Left colon (tissue), 2 donors: ENCODE measurements at regions not wholly inside any gene's neighbourhood (a gene's known extent, or its start where the extent isn't known, plus 50 kb on each side); places are given as distances from the start of the nearest gene placed in this dataset.
"Not testable (repeated sequence)": the region's sequence is repeated elsewhere in the genome, so short reads cannot be mapped to it uniquely, and the experiment has no call there.

Source experiments
- ATAC-seq: fragments of 200-7000 bp; cut with Tn5 transposase; one replicate; pipeline ENCODE4 v1.9.1; 2020; ENCODE audit warnings: mild to moderate bottlenecking, moderate library complexity
- DNase-seq, 2 donors: peaks; one replicate each; pipeline ENCODE4 v3.0.0-alpha.2; 2020
- intact Hi-C, 2 donors: fragments of 100-400 bp; cut with DNase I in 1 of 2; cut with micrococcal nuclease in 1 of 2; formaldehyde crosslinking; loops; one replicate each; pipeline versions ENCODE4 v1.11.2 to v1.14.0; 2022; cut with DNase I, micrococcal nuclease
- donor health status: DM: no; HTN: no; CAD: no.
- donor health status: DM: yes; HTN: yes; CAD: no.

DNA sequence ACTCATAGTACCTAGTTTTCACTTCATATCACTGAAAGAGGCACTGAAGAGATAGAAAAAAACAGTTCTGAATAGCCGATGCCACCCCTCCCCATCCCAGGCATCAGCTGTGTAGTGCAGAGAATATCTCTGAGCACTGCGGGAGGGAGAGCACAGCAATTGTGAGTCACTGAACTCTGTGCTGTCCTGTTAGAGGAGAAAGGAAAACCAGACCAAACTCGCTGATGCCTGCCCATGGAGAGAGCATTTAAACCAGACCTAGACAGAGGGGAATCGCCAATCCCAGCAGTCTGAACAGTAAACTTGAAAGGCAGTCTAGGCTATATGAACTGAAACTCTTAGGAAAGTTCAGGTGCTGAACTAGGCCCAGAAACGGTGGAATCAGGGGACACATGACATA is 120.1 kb upstream of the SLC30A5 start:
- intact Hi-C loops, result no loop called here
- no peak for ATAC-seq
- no peak for DNase-seq

- intact Hi-C loops, result no loop called here
- DNase-seq (no peak), ATAC-seq (no peak)
Measured at GRCh38 chr5:68983043-68983442, 110.8 kb upstream of the SLC30A5 start.

- ATAC-seq, result no peak
- intact Hi-C loops, result no loop called here
- no peak for DNase-seq
Measured at GRCh38 chr5:68983959-68984358, 109.9 kb upstream of the SLC30A5 start.

DNA sequence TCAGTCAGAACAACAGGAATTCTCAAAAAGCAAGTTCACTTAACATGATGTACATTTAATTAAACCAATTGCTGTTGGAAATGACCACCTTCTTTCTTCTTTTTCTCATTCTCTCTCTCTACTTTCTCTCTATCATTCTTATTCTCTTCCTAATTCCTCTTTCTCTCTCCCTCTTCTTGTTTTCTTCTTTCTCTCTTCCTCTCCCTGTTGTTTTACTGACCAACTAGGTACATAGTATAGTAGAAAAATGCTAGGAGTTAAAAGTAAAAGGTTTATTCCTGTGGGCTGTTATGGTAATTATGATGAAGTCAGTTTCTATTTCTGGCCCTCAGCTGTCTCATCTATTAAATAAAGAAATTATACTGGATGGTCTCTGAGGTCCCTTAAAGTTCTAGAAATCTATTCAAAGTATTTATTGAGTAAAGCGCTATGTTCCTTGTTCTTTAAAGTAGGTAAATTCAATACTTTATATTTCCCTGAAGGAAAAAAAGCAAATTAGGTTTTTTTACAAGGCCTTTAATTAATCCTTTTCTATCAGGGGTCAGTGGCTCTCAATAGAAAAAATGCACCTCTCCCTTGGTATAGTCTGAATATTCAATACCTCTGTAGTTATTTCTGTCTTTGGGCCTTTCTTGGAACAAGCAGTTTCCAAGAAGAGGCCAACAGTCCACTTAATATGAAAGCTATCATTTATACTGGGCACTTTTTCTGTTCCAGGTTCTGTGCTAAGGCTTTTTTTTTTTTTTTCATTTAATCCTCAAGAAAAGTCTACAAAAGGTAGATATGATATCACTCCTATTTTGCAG is 102.3 kb upstream of the SLC30A5 start:
- intact Hi-C loops, result no loop called here
- no peak for DNase-seq
- ATAC-seq, result no peak

GRCh38 chr5:68994645-68995044 is 99.2 kb upstream of the SLC30A5 start:
- ATAC-seq (no peak), DNase-seq (no peak)
- intact Hi-C loops, result no loop called here

- ATAC-seq (no peak), DNase-seq (no peak)
- intact Hi-C loops, result no loop called here
Measured at GRCh38 chr5:68995845-68996545, 97.8 kb upstream of the SLC30A5 start.

- DNase-seq (no peak), ATAC-seq (no peak)
- intact Hi-C loops, result no loop called here
Measured at GRCh38 chr5:68999181-68999580, 94.6 kb upstream of the SLC30A5 start.

DNA sequence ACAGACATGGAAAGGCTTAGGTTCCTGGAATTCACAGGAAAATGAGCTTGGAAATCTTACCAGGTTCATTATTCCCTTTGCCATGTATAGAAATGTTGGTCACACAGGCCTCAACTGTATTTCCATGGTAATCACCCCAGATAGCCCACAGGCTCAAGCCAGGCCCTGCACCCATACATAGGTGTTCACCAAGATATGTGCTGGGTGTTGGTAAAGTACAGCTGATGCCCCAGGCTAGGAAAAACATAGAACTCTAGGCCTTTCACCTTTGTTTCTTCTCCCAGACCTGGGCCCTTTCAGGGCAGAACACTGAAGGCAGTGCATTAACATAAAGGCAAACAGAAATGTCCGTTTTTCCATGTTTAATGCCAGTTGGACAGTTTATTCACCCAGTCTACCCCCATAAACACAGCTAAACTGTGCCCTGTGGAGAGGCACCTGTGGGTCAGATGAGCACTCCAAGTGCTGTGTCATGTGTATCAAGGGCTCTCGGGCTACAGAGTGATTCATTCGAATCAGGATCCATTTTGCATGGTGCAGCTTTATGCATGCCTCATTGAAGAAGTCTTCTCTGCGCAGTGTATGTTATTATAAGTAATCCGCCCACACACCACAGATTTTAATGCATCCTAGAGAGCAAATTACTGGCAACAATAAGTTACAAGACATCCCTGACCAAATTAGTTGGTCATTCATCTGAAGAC is 93.4 kb upstream of the SLC30A5 start:
- intact Hi-C loops, result no loop called here
- DNase-seq (no peak), ATAC-seq (no peak)

- intact Hi-C loops, result no loop called here
Measured at GRCh38 chr5:69000949-69001348, 92.9 kb upstream of the SLC30A5 start.

DNA sequence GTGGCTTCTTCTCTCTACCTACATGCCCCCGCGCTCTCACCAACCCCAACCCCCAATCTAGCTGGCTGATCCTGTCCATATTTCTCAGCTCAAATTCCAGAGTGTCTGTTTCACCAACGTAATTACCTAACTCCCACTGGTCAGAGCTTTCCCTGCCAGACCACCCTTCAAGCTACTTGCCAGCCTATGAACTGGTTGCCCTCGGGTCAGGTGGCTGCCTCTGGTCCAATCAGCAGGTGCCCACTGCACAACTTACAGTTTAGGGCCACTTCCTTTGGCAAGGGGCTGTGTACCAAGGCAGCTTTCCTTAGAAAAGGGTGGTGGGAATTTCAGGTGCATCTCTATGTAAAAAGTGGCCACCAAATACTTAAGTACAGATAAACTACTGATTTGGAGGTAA is 92.2 kb upstream of the SLC30A5 start:
- intact Hi-C loops, result no loop called here
- DNase-seq (no peak), ATAC-seq (no peak)

More at GRCh38 chr5:69000949-69001348, 92.9 kb upstream of the SLC30A5 start:
- ATAC-seq (no peak), DNase-seq (no peak)

DNA sequence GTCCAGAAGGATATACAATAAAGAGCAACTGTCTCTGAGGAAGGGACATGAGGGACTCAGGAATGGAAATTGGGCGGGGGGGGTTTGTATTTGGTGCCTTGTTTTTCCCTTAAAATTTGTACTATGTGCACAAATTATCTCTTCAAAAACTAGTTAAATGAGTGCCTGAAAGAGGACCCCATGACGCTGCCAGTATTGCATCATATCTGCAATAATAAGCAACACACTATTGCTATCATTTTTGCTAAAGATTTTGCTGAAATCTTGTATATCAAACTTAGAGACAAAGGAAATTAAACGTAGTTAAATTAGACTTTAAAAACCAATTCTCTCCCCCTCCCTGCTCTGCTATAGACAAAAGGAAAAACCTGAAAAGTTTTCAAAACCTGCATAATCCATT is 89.7 kb upstream of the SLC30A5 start:
- ATAC-seq, result no peak
- DNase-seq, result no peak
- intact Hi-C loops, result no loop called here

- DNase-seq (no peak), ATAC-seq (no peak)
- intact Hi-C loops, result no loop called here
Measured at GRCh38 chr5:69004676-69005075, 89.1 kb upstream of the SLC30A5 start.

DNA sequence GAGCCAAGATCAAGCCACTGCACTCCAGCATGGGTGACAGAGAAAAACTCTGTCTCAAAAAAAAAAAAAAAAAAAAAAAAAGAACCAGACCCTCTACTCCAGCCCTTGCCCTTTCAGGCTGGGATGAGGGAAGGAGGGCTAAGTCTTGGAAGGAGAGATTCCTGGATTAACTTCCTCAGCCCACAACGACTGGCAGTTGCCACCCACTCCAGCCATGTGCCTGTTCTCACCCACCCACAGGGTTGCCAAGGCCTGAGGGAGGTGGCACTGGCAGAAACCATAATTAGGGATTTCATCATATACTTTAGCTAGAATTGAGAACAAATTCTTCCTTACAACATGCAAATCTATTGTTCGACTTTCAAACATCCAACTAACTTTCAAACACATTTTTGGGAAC is 87.8 kb upstream of the SLC30A5 start:
- DNase-seq (no peak), ATAC-seq (no peak)
- intact Hi-C loops, result no loop called here

- intact Hi-C loops, result no loop called here
- DNase-seq (no peak), ATAC-seq (no peak)
Measured at GRCh38 chr5:69007163-69007562, 86.7 kb upstream of the SLC30A5 start.

- ATAC-seq (peak; percentile 88), DNase-seq (peak; percentile 30 to 78)
- intact Hi-C loops, result no loop called here
Measured at GRCh38 chr5:69007726-69008368, 86.0 kb upstream of the SLC30A5 start.

DNA sequence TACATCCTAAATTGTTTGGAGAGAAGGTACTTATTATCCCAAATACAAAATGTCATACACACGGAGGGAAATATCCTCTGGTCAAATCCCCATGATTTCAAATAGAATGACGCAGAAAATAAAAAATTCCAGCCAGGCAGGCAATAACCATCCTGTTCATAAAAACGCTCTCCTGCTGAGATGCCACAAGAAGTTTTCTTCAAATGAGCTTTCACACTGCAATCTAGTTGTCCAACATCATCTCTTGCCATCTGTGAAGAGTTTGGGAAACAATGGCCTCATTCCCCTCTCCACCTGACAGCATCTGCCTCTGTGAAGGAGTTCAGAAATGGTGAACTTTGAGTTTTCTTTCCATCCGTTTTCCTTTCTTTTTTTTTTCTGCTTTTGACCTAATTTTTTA is 83.3 kb upstream of the SLC30A5 start:
- DNase-seq (no peak), ATAC-seq (no peak)
- intact Hi-C loops, result no loop called here

DNA sequence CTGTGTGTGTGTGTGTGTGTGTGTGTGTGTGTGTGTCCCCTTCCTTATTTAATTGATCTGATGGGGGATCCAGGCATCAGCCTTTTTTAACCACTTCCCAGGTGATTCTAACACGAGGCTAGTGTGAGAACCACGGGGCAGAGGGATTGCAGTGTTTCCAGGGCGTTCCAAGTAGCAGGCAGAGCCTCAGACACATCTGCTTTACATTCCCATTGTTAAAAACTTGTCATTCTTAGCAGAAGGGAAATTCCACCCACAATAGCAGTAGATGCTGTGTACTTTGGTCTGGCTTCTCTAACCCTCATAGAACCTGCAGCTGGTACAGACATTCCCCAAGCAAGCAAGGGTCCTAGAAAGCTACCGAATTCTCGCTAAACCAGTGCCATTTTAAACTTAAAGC is 81.9 kb upstream of the SLC30A5 start:
- DNase-seq (no peak), ATAC-seq (no peak)
- intact Hi-C loops, result no loop called here

GRCh38 chr5:69013481-69013880 is 80.3 kb upstream of the SLC30A5 start:
- ATAC-seq, result no peak

DNA sequence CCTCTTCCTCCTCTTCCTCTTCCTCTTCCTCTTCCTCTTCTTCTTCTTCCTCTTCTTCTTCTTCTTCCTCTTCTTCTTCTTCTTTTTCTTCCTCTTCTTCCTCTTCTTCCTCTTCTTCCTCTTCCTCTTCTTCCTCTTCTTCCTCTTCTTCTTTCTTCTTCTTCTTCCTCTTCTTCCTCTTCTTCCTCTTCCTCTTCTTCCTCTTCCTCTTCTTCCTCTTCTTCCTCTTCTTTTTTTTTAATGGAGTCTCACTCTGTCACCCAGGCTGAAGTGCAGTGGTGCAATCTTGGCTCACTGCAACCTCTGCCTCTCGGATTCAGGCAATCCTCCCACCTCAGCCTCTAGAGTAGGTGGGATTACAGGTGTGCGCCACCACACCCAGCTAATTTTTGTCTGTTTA is 79.8 kb upstream of the SLC30A5 start:
- DNase-seq, intact Hi-C loops, ATAC-seq: not testable (repeated sequence)

More at GRCh38 chr5:69013481-69013880, 80.3 kb upstream of the SLC30A5 start:
- intact Hi-C loops, result no loop called here
- no peak for DNase-seq
